GM12878 (cell line): ENCODE measurements at regions not wholly inside any gene's neighbourhood (a gene's known extent, or its start where the extent isn't known, plus 50 kb on each side); places are given as distances from the start of the nearest gene placed in this dataset.

ENCODE experiments used
- ATAC-seq: fragments of 200-7000 bp; cut with Tn5 transposase; 3 replicates; pipeline ENCODE4 v1.9.1; 2020; ENCODE audit warnings: mild to moderate bottlenecking, moderate library complexity
- BruUV-seq: library from RNA; stranded (reverse); fragments of 400-500 nt; replicated peaks from 2 replicates; lab custom pipeline; 2021; lab: Mats Ljungman, UMichigan
- CTCF ChIA-PET: fragments of 300-600 bp; sonication (Branson Sonifier 250); formaldehyde crosslinking; extraction: SDS; loops from one replicate; lab custom pipeline; 2021; ENCODE audit warnings: inconsistent platforms; lab: Yijun Ruan, JAX
- POLR2A ChIA-PET: fragments of 350-600 bp; formaldehyde crosslinking; extraction: SDS; loops from one replicate; lab custom pipeline; 2021; ENCODE audit warnings: inconsistent platforms; lab: Charles Lee
- RAD21 ChIA-PET: fragments of 300-600 bp; sonication (Branson Sonifier 250); formaldehyde crosslinking; loops from one replicate; lab custom pipeline; 2023; ENCODE audit warnings: antibody characterized with exemption; ENCODE audit not compliant: unreplicated experiment; lab: Charles Lee
- SMC1A ChIA-PET: fragments of 300-600 bp; sonication (Branson Sonifier 250); formaldehyde crosslinking; loops from one replicate; lab custom pipeline; 2023; ENCODE audit not compliant: unreplicated experiment, uncharacterized antibody; lab: Charles Lee
- DNase-seq: peaks from one replicate; pipeline ENCODE4 v3.0.0-alpha.2; 2011; ENCODE audit warnings: low read depth, low spot score
- FAIRE-seq: peaks from 3 replicates; lab custom pipeline; 2011; peaks lifted over from hg19 to GRCh38; lab: Jason Lieb, UNC
- H2AFZ ChIP-seq: 2 replicates; pipeline ENCODE4 v1.6.0; 2011; ENCODE audit warnings: low read depth, low read length, control low read depth; ENCODE audit not compliant: control insufficient read depth
- H3K27ac ChIP-seq: 2 replicates; pipeline ENCODE4 v1.5.1; 2011; ENCODE audit warnings: control low read depth; ENCODE audit not compliant: control insufficient read depth, insufficient read depth
- H3K27me3 ChIP-seq, 2 experiments: replicated peaks in 1 of 2; 2 replicates each; pipeline versions ENCODE4 v1.6.0 to v1.6.1; 2011; ENCODE audit warnings: low read length in 1 of 2; ENCODE audit not compliant: control insufficient read depth in 2 of 2, insufficient read depth in 2 of 2
- H3K36me3 ChIP-seq, 2 experiments: 2 replicates each; pipeline ENCODE4 v1.5.1; 2011; ENCODE audit warnings: low read length in 1 of 2; ENCODE audit not compliant: control insufficient read depth in 2 of 2, insufficient read depth in 2 of 2
- H3K4me1 ChIP-seq: 2 replicates; pipeline ENCODE4 v1.6.1; 2011; ENCODE audit warnings: mild to moderate bottlenecking, low read length, moderate library complexity, mixed read lengths; ENCODE audit not compliant: control insufficient read depth, insufficient read depth
- H3K4me2 ChIP-seq: 2 replicates; pipeline ENCODE4 v1.6.0; 2011; ENCODE audit warnings: control low read depth; ENCODE audit not compliant: control insufficient read depth, insufficient read depth
- H3K4me3 ChIP-seq: fragments of 200-600 bp; sonication (generic); 2 replicates; pipeline ENCODE4 v1.5.1; 2016
- H3K79me2 ChIP-seq: 2 replicates; pipeline ENCODE4 v1.6.0; 2011; ENCODE audit warnings: low read length; ENCODE audit not compliant: control insufficient read depth, insufficient read depth
- H3K9ac ChIP-seq: 2 replicates; pipeline ENCODE4 v1.8.0; 2011; ENCODE audit warnings: low read length, control low read depth, mixed read lengths; ENCODE audit not compliant: control insufficient read depth, insufficient read depth
- H3K9me3 ChIP-seq: replicated peaks from 3 replicates; pipeline ENCODE4 v1.5.1; 2011; ENCODE audit warnings: mild to moderate bottlenecking, low read length; ENCODE audit not compliant: control insufficient read depth, insufficient read depth
- H4K20me1 ChIP-seq: 2 replicates; pipeline ENCODE4 v1.6.0; 2011; ENCODE audit not compliant: control insufficient read depth, insufficient read depth
- BCL11A ChIP-seq: IDR thresholded peaks from 2 replicates; pipeline ENCODE4 v1.6.1; 2011; ENCODE audit warnings: low read depth, low read length
- BMI1 ChIP-seq: fragments of 450-650 bp; IDR thresholded peaks from 2 replicates; pipeline ENCODE4 v1.6.1; 2016; ENCODE audit warnings: mild to moderate bottlenecking, moderate library complexity, borderline replicate concordance
- FOS ChIP-seq: IDR thresholded peaks from 3 replicates; pipeline ENCODE4 v1.6.1; 2011; ENCODE audit warnings: borderline replicate concordance; ENCODE audit not compliant: insufficient read length; ENCODE audit errors: extremely low read depth
- IRF4 ChIP-seq: IDR thresholded peaks from 2 replicates; pipeline ENCODE4 v1.6.1; 2011; ENCODE audit warnings: low read depth, low read length
- MEF2B ChIP-seq: fragments of 450-650 bp; IDR thresholded peaks from 2 replicates; pipeline ENCODE4 v1.6.1; 2018; ENCODE audit warnings: mild to moderate bottlenecking, moderate library complexity; ENCODE audit not compliant: partially characterized antibody, poor library complexity, severe bottlenecking
- NBN ChIP-seq: fragments of 450-650 bp; IDR thresholded peaks from 2 replicates; pipeline ENCODE4 v1.6.1; 2016
- PAX8 ChIP-seq: fragments of 450-650 bp; IDR thresholded peaks from 2 replicates; pipeline ENCODE4 v1.6.1; 2017; ENCODE audit warnings: mild to moderate bottlenecking, moderate library complexity
- PML ChIP-seq: IDR thresholded peaks from 2 replicates; pipeline ENCODE4 v1.6.1; 2012; ENCODE audit warnings: low read length, inconsistent platforms
- POLR2AphosphoS2 ChIP-seq: IDR thresholded peaks from 2 replicates; pipeline ENCODE4 v1.6.1; 2011; ENCODE audit warnings: low read depth, mild to moderate bottlenecking, low read length, improper control_type of control experiment, moderate library complexity
- RB1 ChIP-seq: fragments of 450-650 bp; formaldehyde crosslinking; IDR thresholded peaks from 2 replicates; pipeline ENCODE4 v1.6.1; 2017; ENCODE audit warnings: mild to moderate bottlenecking, borderline replicate concordance
- RBBP5 ChIP-seq: fragments of 200-600 bp; sonication (generic); conservative IDR thresholded peaks from 2 replicates; pipeline ENCODE4 v1.6.1; 2016
- ZNF274 ChIP-seq: IDR thresholded peaks from one replicate; pipeline ENCODE4 v1.8.0; 2011; ENCODE audit not compliant: insufficient read length, insufficient read depth
- ZNF384 ChIP-seq: IDR thresholded peaks from 2 replicates; pipeline ENCODE4 v1.6.1; 2012; ENCODE audit warnings: low read depth, mild to moderate bottlenecking, low read length, improper control_type of control experiment, borderline replicate concordance
- in situ Hi-C: fragments of 300-500 bp; cut with MboI; formaldehyde crosslinking; loops from 9 replicates; pipeline ENCODE4 v1.14.3; 2018; ENCODE audit warnings: mixed read lengths
- intact Hi-C: fragments of 100-400 bp; cut with micrococcal nuclease; formaldehyde crosslinking; loops from one replicate; pipeline ENCODE4 v1.14.2; 2022; ENCODE audit not compliant: unreplicated experiment
- TF ChIP-seq, protein P1 (sequence below): fragments of 450-650 bp; IDR thresholded peaks from 2 replicates; pipeline ENCODE4 v1.6.1; 2018; ENCODE audit warnings: borderline replicate concordance, mild to moderate bottlenecking; ENCODE audit not compliant: partially characterized antibody

GRCh38 chr2:129267559-129267958 lies 711.9 kb upstream of the RAB6C start:
- peak; percentile 18 for FAIRE-seq
- BruUV-seq = no TSS peak
- Histone ChIP-seq H3K27me3 (no peaks in the 10 kb centered on the region), H2AFZ (no peak overlapping the region), H3K4me3 (no peak overlapping the region), H3K79me2 (no peaks in the 10 kb centered on the region), H3K4me2 (no peak overlapping the region), H3K4me1 (no peaks in the 10 kb centered on the region), H3K9me3 (no peaks in the 10 kb centered on the region; the same call in 2 of the 3 replicates), H3K36me3 (no peaks in the 10 kb centered on the region), H3K9ac (no peak overlapping the region), H4K20me1 (no peaks in the 10 kb centered on the region), H3K27ac (no peak overlapping the region)
- POLR2A ChIA-PET = no interaction called here
- TF ChIP-seq RB1 (no peak), FOS (no peak), IRF4 (no peak), BCL11A (no peak), MEF2B (no peak), BMI1 (no peak), PML (no peak), NBN (no peak), ZNF384 (no peak), PAX8 (no peak), ZNF274 (no peak), POLR2AphosphoS2 (no peak), RBBP5 (no peak)
- TF ChIP-seq, protein P1, sequence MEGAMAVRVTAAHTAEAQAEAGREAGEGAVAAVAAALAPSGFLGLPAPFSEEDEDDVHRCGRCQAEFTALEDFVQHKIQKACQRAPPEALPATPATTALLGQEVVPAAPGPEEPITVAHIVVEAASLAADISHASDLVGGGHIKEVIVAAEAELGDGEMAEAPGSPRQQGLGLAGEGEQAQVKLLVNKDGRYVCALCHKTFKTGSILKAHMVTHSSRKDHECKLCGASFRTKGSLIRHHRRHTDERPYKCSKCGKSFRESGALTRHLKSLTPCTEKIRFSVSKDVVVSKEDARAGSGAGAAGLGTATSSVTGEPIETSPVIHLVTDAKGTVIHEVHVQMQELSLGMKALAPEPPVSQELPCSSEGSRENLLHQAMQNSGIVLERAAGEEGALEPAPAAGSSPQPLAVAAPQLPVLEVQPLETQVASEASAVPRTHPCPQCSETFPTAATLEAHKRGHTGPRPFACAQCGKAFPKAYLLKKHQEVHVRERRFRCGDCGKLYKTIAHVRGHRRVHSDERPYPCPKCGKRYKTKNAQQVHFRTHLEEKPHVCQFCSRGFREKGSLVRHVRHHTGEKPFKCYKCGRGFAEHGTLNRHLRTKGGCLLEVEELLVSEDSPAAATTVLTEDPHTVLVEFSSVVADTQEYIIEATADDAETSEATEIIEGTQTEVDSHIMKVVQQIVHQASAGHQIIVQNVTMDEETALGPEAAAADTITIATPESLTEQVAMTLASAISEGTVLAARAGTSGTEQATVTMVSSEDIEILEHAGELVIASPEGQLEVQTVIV = no peak
- no peak for ATAC-seq
- intact Hi-C loops = no loop called here
- RAD21 ChIA-PET = no interaction called here
- no peak for DNase-seq
- in situ Hi-C loops = no loop called here
- CTCF ChIA-PET = no interaction called here
- SMC1A ChIA-PET = no interaction called here
